Retinal pigment epithelial cell (primary cell): ENCODE measurements at regions not wholly inside any gene's neighbourhood (a gene's known extent, or its start where the extent isn't known, plus 50 kb on each side); places are given as distances from the start of the nearest gene placed in this dataset.

ENCODE experiments used
- DNase-seq: peaks from one replicate; pipeline ENCODE4 v3.0.0-alpha.2; 2010; ENCODE audit warnings: low read depth
- H3K4me3 ChIP-seq: 2 replicates; pipeline ENCODE4 v1.5.1; 2011; ENCODE audit warnings: mild to moderate bottlenecking, low read length, control low read depth, moderate library complexity
- CTCF ChIP-seq: conservative IDR thresholded peaks from 2 replicates; pipeline ENCODE4 v1.5.1; 2011; ENCODE audit warnings: low read depth, low read length, control low read depth, inconsistent platforms

GRCh38 chr4:36757580-36758311 lies 476.3 kb downstream of the DTHD1 start:
- TF ChIP-seq CTCF = no peak
- DNase-seq = no peak
- no peak overlapping the region for H3K4me3 ChIP-seq

GRCh38 chr4:36758312-36759178 lies 477.1 kb downstream of the DTHD1 start:
- H3K4me3 ChIP-seq = no peak overlapping the region
- TF ChIP-seq CTCF = no peak
- DNase-seq = no peak

GRCh38 chr4:36761607-36762006 lies 480.2 kb downstream of the DTHD1 start:
- TF ChIP-seq CTCF = no peak
- DNase-seq = no peak
- no peak overlapping the region for H3K4me3 ChIP-seq

GRCh38 chr4:36763814-36764213 lies 480.7 kb upstream of the NWD2 start:
- TF ChIP-seq CTCF = no peak
- no peak for DNase-seq
- no peak overlapping the region for H3K4me3 ChIP-seq

GRCh38 chr4:36767596-36767995 lies 476.9 kb upstream of the NWD2 start:
- no peak for TF ChIP-seq CTCF
- H3K4me3 ChIP-seq = no peak overlapping the region
- DNase-seq = no peak

- no peak for DNase-seq
Measured at GRCh38 chr4:36771411-36772153, 473.0 kb upstream of the NWD2 start.

More at GRCh38 chr4:36771411-36772153, 473.0 kb upstream of the NWD2 start:
- no peak overlapping the region for H3K4me3 ChIP-seq
- TF ChIP-seq CTCF = no peak
